ENCODE measurements at regions not wholly inside any gene's neighbourhood (a gene's known extent, or its start where the extent isn't known, plus 50 kb on each side); places are given as distances from the start of the nearest gene placed in this dataset.

DNA sequence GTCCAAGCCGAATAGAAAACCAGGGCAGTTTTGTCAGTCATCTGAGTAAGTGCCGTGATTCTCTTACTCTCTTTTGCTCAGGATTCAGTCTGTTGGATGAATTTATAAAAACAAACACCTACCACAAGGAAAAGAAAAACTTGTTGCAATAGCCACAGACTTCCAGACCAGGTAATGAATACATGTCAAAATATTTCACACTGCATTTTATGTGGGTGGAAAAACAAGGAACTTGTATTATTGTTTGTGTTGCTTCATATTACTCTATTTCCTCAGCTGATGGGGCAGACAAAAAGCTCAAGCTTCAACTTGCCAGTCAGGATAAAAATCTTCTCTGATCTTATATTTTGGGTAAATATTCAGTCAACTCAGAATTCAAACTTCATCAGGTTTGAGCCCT lies 1125.7 kb downstream of the NLGN4Y start:
- no peak overlapping the region for H3K18ac ChIP-seq (ENCODE audit: low read length)
- no peak overlapping the region for H3K4me2 ChIP-seq (ENCODE audit: insufficient read depth, low read length, poor library complexity, severe bottlenecking)
- no peaks in the 10 kb centered on the region for H3K9me3 ChIP-seq (replicated peaks in 1 of 2; ENCODE audit: control insufficient read depth in 2 of 2, insufficient read depth in 1 of 2, low read depth in 1 of 2, low read length in 2 of 2)
- no peak overlapping the region for H2BK12ac ChIP-seq (ENCODE audit: low read length)
- H3K27ac ChIP-seq (replicated peaks; ENCODE audit: low read length): no peak overlapping the region
- H4K91ac ChIP-seq (ENCODE audit: low read depth, low read length, poor library complexity): no peak overlapping the region
- H3K14ac ChIP-seq (ENCODE audit: low read length): no peak overlapping the region
- WGBS, 2 donors (ENCODE audit: extremely low coverage in 2 of 2, insufficient read length in 2 of 2, insufficient replicate concordance in 1 of 2): no CpG with 5 or more reads among the region's 2 CpGs
- H4K8ac ChIP-seq (ENCODE audit: low read depth, low read length): no peak overlapping the region
- H3K4ac ChIP-seq (ENCODE audit: low read length): no peak overlapping the region
- H3K36me3 ChIP-seq (replicated peaks in 1 of 2; ENCODE audit: control insufficient read depth in 2 of 2, insufficient read depth in 2 of 2, low read length in 2 of 2): no peaks in the 10 kb centered on the region
- H3K79me1 ChIP-seq (ENCODE audit: low read depth, low read length): no peaks in the 10 kb centered on the region
- H2AK5ac ChIP-seq (ENCODE audit: low read depth, low read length): no peak overlapping the region
- no peak overlapping the region for H3K9ac ChIP-seq (ENCODE audit: low read depth, low read length, poor library complexity)
- no peak overlapping the region for H2BK120ac ChIP-seq (ENCODE audit: low read depth, low read length)
- no peak overlapping the region for H2BK5ac ChIP-seq (ENCODE audit: low read length)
- no peaks in the 10 kb centered on the region for H3K27me3 ChIP-seq (ENCODE audit: control insufficient read depth in 3 of 3, insufficient read depth in 3 of 3, low read depth in 1 of 3, low read length in 3 of 3)
- H3K4me3 ChIP-seq (ENCODE audit: low read length in 2 of 2): no peak overlapping the region
- H3K23ac ChIP-seq (ENCODE audit: low read depth, low read length, poor library complexity): no peak overlapping the region
- H2AFZ ChIP-seq (ENCODE audit: low read length): no peak overlapping the region
- no peaks in the 10 kb centered on the region for H3K4me1 ChIP-seq (ENCODE audit: control insufficient read depth in 2 of 2, insufficient read depth in 1 of 2, low read depth in 1 of 2, low read length in 2 of 2)
- DNase-seq (ENCODE audit: low spot score): no peak
- no peak overlapping the region for H2BK15ac ChIP-seq (ENCODE audit: low read length)

DNA sequence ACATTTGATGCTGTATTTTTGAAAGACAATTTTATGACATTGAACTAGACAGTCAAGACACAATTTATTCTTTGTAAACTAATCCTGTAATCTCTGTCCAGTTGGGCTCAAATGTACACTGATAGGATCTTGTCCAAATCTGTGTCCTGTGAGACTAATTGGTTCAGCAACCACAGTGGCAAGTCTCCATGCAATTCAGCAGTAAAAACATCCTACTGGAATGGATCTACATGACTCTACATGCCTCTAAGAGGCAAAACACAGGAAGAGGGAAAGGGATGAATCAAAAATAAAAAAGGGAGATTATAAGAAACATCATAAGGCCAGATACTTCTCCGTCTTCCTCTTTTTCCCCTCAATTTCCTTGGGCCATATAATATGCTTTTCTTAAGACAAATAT lies 1164.2 kb downstream of the NLGN4Y start:
- H3K9ac ChIP-seq (ENCODE audit: low read depth, low read length, poor library complexity): no peak overlapping the region
- H2BK12ac ChIP-seq (ENCODE audit: low read length): no peak overlapping the region
- H2BK120ac ChIP-seq (ENCODE audit: low read depth, low read length): no peak overlapping the region
- H3K4me2 ChIP-seq (ENCODE audit: insufficient read depth, low read length, poor library complexity, severe bottlenecking): no peak overlapping the region
- H3K4me1 ChIP-seq (ENCODE audit: control insufficient read depth in 2 of 2, insufficient read depth in 1 of 2, low read depth in 1 of 2, low read length in 2 of 2): no peaks in the 10 kb centered on the region
- no peak overlapping the region for H2AFZ ChIP-seq (ENCODE audit: low read length)
- H3K9me3 ChIP-seq (replicated peaks in 1 of 2; ENCODE audit: control insufficient read depth in 2 of 2, insufficient read depth in 1 of 2, low read depth in 1 of 2, low read length in 2 of 2): no peaks in the 10 kb centered on the region
- no peak overlapping the region for H2AK5ac ChIP-seq (ENCODE audit: low read depth, low read length)
- H3K27me3 ChIP-seq (ENCODE audit: control insufficient read depth in 3 of 3, insufficient read depth in 3 of 3, low read depth in 1 of 3, low read length in 3 of 3): no peaks in the 10 kb centered on the region
- H2BK15ac ChIP-seq (ENCODE audit: low read length): no peak overlapping the region
- no peak overlapping the region for H2BK5ac ChIP-seq (ENCODE audit: low read length)
- no peak overlapping the region for H3K4me3 ChIP-seq (ENCODE audit: low read length in 2 of 2)
- H4K8ac ChIP-seq (ENCODE audit: low read depth, low read length): no peak overlapping the region
- WGBS, 2 donors (ENCODE audit: extremely low coverage in 2 of 2, insufficient read length in 2 of 2, insufficient replicate concordance in 1 of 2): no CpG with 5 or more reads among the region's 1 CpG
- no peak overlapping the region for H3K18ac ChIP-seq (ENCODE audit: low read length)
- H3K27ac ChIP-seq (replicated peaks; ENCODE audit: low read length): no peak overlapping the region
- H3K23ac ChIP-seq (ENCODE audit: low read depth, low read length, poor library complexity): no peak overlapping the region
- H3K4ac ChIP-seq (ENCODE audit: low read length): no peak overlapping the region
- H4K91ac ChIP-seq (ENCODE audit: low read depth, low read length, poor library complexity): no peak overlapping the region
- no peak for DNase-seq (ENCODE audit: low spot score)
- H3K14ac ChIP-seq (ENCODE audit: low read length): no peak overlapping the region
- no peaks in the 10 kb centered on the region for H3K36me3 ChIP-seq (replicated peaks in 1 of 2; ENCODE audit: control insufficient read depth in 2 of 2, insufficient read depth in 2 of 2, low read length in 2 of 2)
- no peaks in the 10 kb centered on the region for H3K79me1 ChIP-seq (ENCODE audit: low read depth, low read length)

DNA sequence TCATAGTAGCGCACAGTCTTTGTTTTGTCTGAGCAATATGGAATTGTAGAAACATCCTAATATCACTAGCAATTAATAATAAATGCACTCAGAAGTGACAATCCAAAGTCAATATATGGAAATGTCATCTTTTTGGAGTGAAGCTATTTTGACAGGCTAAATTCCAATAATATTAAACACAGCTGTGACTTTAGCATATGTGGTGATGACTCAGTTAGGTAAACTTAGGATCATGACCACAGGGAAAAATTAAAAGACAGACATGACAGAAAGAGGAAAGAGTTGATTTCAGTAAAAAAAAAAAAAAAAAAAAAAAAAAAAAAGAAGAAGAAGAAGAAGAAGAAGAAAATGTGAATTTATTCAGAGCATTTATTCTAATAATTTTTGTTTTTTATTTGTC lies 1165.7 kb downstream of the NLGN4Y start:
- Histone ChIP-seq H2AFZ (ENCODE audit: low read length) (no peak overlapping the region), H3K4me3 (ENCODE audit: low read length in 2 of 2) (no peak overlapping the region), H2BK120ac (ENCODE audit: low read depth, low read length) (no peak overlapping the region), H3K27me3 (ENCODE audit: control insufficient read depth in 3 of 3, insufficient read depth in 3 of 3, low read depth in 1 of 3, low read length in 3 of 3) (no peaks in the 10 kb centered on the region), H3K14ac (ENCODE audit: low read length) (no peak overlapping the region), H3K36me3 (replicated peaks in 1 of 2; ENCODE audit: control insufficient read depth in 2 of 2, insufficient read depth in 2 of 2, low read length in 2 of 2) (no peaks in the 10 kb centered on the region), H2BK12ac (ENCODE audit: low read length) (no peak overlapping the region), H3K4ac (ENCODE audit: low read length) (no peak overlapping the region), H3K23ac (ENCODE audit: low read depth, low read length, poor library complexity) (no peak overlapping the region), H2BK15ac (ENCODE audit: low read length) (no peak overlapping the region), H3K9ac (ENCODE audit: low read depth, low read length, poor library complexity) (no peak overlapping the region), H3K4me2 (ENCODE audit: insufficient read depth, low read length, poor library complexity, severe bottlenecking) (no peak overlapping the region), H4K8ac (ENCODE audit: low read depth, low read length) (no peak overlapping the region), H3K4me1 (ENCODE audit: control insufficient read depth in 2 of 2, insufficient read depth in 1 of 2, low read depth in 1 of 2, low read length in 2 of 2) (no peaks in the 10 kb centered on the region), H3K27ac (replicated peaks; ENCODE audit: low read length) (no peak overlapping the region), H2BK5ac (ENCODE audit: low read length) (no peak overlapping the region), H4K91ac (ENCODE audit: low read depth, low read length, poor library complexity) (no peak overlapping the region), H3K9me3 (replicated peaks in 1 of 2; ENCODE audit: control insufficient read depth in 2 of 2, insufficient read depth in 1 of 2, low read depth in 1 of 2, low read length in 2 of 2) (no peaks in the 10 kb centered on the region), H3K79me1 (ENCODE audit: low read depth, low read length) (no peaks in the 10 kb centered on the region), H3K18ac (ENCODE audit: low read length) (no peak overlapping the region), H2AK5ac (ENCODE audit: low read depth, low read length) (no peak overlapping the region)
- no CpG with 5 or more reads among the region's 1 CpG for WGBS, 2 donors (ENCODE audit: extremely low coverage in 2 of 2, insufficient read length in 2 of 2, insufficient replicate concordance in 1 of 2)
- no peak for DNase-seq (ENCODE audit: low spot score)

DNA sequence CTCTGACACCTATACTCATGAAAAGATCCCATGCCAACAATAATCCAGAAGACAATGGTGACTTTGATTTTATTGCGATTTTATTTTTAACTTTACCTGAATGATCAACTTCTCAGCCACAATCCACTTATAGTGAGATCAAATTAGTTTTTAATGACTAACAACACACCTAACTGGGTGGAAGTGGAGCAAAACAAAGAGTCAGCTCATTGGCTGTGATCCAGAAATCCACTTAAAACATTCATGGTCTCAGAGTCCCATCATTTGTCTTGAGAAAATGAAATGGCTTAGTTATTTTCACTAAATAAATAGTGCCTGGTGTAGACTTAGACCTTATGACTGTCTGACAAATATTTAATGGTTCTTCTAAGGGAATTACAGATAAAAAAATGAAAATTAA lies 1177.8 kb downstream of the NLGN4Y start:
- Histone ChIP-seq H3K79me1 (ENCODE audit: low read depth, low read length) (no peaks in the 10 kb centered on the region), H2BK15ac (ENCODE audit: low read length) (no peak overlapping the region), H4K8ac (ENCODE audit: low read depth, low read length) (no peak overlapping the region), H3K27ac (replicated peaks; ENCODE audit: low read length) (no peak overlapping the region), H3K4ac (ENCODE audit: low read length) (no peak overlapping the region), H2BK5ac (ENCODE audit: low read length) (no peak overlapping the region), H3K4me2 (ENCODE audit: insufficient read depth, low read length, poor library complexity, severe bottlenecking) (no peak overlapping the region), H2BK120ac (ENCODE audit: low read depth, low read length) (no peak overlapping the region), H3K4me3 (ENCODE audit: low read length in 2 of 2) (no peak overlapping the region), H3K14ac (ENCODE audit: low read length) (no peak overlapping the region), H2BK12ac (ENCODE audit: low read length) (no peak overlapping the region), H3K36me3 (replicated peaks in 1 of 2; ENCODE audit: control insufficient read depth in 2 of 2, insufficient read depth in 2 of 2, low read length in 2 of 2) (no peaks in the 10 kb centered on the region), H2AFZ (ENCODE audit: low read length) (no peak overlapping the region), H2AK5ac (ENCODE audit: low read depth, low read length) (no peak overlapping the region), H3K9me3 (replicated peaks in 1 of 2; ENCODE audit: control insufficient read depth in 2 of 2, insufficient read depth in 1 of 2, low read depth in 1 of 2, low read length in 2 of 2) (no peaks in the 10 kb centered on the region), H3K9ac (ENCODE audit: low read depth, low read length, poor library complexity) (no peak overlapping the region), H3K4me1 (ENCODE audit: control insufficient read depth in 2 of 2, insufficient read depth in 1 of 2, low read depth in 1 of 2, low read length in 2 of 2) (no peaks in the 10 kb centered on the region), H4K91ac (ENCODE audit: low read depth, low read length, poor library complexity) (no peak overlapping the region), H3K27me3 (ENCODE audit: control insufficient read depth in 3 of 3, insufficient read depth in 3 of 3, low read depth in 1 of 3, low read length in 3 of 3) (no peaks in the 10 kb centered on the region), H3K23ac (ENCODE audit: low read depth, low read length, poor library complexity) (no peak overlapping the region), H3K18ac (ENCODE audit: low read length) (no peak overlapping the region)
- WGBS, 2 donors (ENCODE audit: extremely low coverage in 2 of 2, insufficient read length in 2 of 2, insufficient replicate concordance in 1 of 2): no CpG with 5 or more reads among the region's 1 CpG
- no peak for DNase-seq (ENCODE audit: low spot score)

All from neuronal stem cell (in vitro differentiated cells).